ENCODE measurements at regions not wholly inside any gene's neighbourhood (a gene's known extent, or its start where the extent isn't known, plus 50 kb on each side); places are given as distances from the start of the nearest gene placed in this dataset.

- no peaks in the 10 kb centered on the region for H3K9me2 ChIP-seq (replicated peaks; ENCODE audit: insufficient read depth, low read length)
- no peaks in the 10 kb centered on the region for H3K36me3 ChIP-seq (replicated peaks; ENCODE audit: insufficient read depth, low read length)
- no peak overlapping the region for H2AFZ ChIP-seq (ENCODE audit: low read length)
- no peaks in the 10 kb centered on the region for H3K9me3 ChIP-seq (replicated peaks; ENCODE audit: insufficient read depth, low read length)
- no peaks in the 10 kb centered on the region for H3K79me2 ChIP-seq (ENCODE audit: low read length)
- no peak for TF ChIP-seq EZH2phosphoT487 (IDR thresholded peaks at IDR 0.05; ENCODE audit: low read length)
- TF ChIP-seq CTCF (IDR thresholded peaks at IDR 0.05; ENCODE audit: low read length): no peak
- no peak for TF ChIP-seq EZH2 (optimal IDR thresholded peaks at IDR 0.05; ENCODE audit: low read depth, low read length)
- no peaks in the 10 kb centered on the region for H3F3A ChIP-seq (ENCODE audit: insufficient read depth, low read length)
- no peak overlapping the region for H3K4me2 ChIP-seq (ENCODE audit: low read depth, low read length)
- no peak overlapping the region for H3K27ac ChIP-seq (ENCODE audit: low read length)
- H3K27me3 ChIP-seq (replicated peaks; ENCODE audit: insufficient read depth, low read length): peaks cover 6% of the 10 kb centered on the region
- H3K4me1 ChIP-seq (ENCODE audit: low read length): no peaks in the 10 kb centered on the region
- no peak overlapping the region for H3K9ac ChIP-seq (ENCODE audit: low read length)
- DNase-seq: no peak
- no peak overlapping the region for H3K4me3 ChIP-seq (ENCODE audit: low read length)
- no peaks in the 10 kb centered on the region for H4K20me1 ChIP-seq (ENCODE audit: insufficient read depth, low read length)
Measured at GRCh38 chr12:111242184-111242583, 126.7 kb downstream of the PHETA1 start.

GRCh38 chr12:111240374-111240773, 128.5 kb downstream of the PHETA1 start:
- Histone ChIP-seq H3K79me2 (ENCODE audit: low read length) (no peaks in the 10 kb centered on the region), H3K4me3 (ENCODE audit: low read length) (no peak overlapping the region), H3K9me2 (replicated peaks; ENCODE audit: insufficient read depth, low read length) (no peaks in the 10 kb centered on the region), H3K27ac (ENCODE audit: low read length) (no peak overlapping the region), H3K4me2 (ENCODE audit: low read depth, low read length) (no peak overlapping the region), H3K9ac (ENCODE audit: low read length) (no peak overlapping the region), H3K4me1 (ENCODE audit: low read length) (no peaks in the 10 kb centered on the region), H3K27me3 (replicated peaks; ENCODE audit: insufficient read depth, low read length) (no peaks in the 10 kb centered on the region), H4K20me1 (ENCODE audit: insufficient read depth, low read length) (no peaks in the 10 kb centered on the region), H3K36me3 (replicated peaks; ENCODE audit: insufficient read depth, low read length) (no peaks in the 10 kb centered on the region), H3F3A (ENCODE audit: insufficient read depth, low read length) (no peaks in the 10 kb centered on the region), H3K9me3 (replicated peaks; ENCODE audit: insufficient read depth, low read length) (no peaks in the 10 kb centered on the region), H2AFZ (ENCODE audit: low read length) (no peak overlapping the region)
- TF ChIP-seq EZH2 (optimal IDR thresholded peaks at IDR 0.05; ENCODE audit: low read depth, low read length) (no peak), EZH2phosphoT487 (IDR thresholded peaks at IDR 0.05; ENCODE audit: low read length) (no peak), CTCF (IDR thresholded peaks at IDR 0.05; ENCODE audit: low read length) (no peak)
- no peak for DNase-seq

GRCh38 chr12:111239235-111239634, 129.7 kb downstream of the PHETA1 start:
- Histone ChIP-seq H3K27me3 (replicated peaks; ENCODE audit: insufficient read depth, low read length) (no peaks in the 10 kb centered on the region), H2AFZ (ENCODE audit: low read length) (no peak overlapping the region)

More at GRCh38 chr12:111239235-111239634, 129.7 kb downstream of the PHETA1 start:
- H4K20me1 ChIP-seq (ENCODE audit: insufficient read depth, low read length): no peaks in the 10 kb centered on the region
- H3K9me2 ChIP-seq (replicated peaks; ENCODE audit: insufficient read depth, low read length): no peaks in the 10 kb centered on the region
- H3K9ac ChIP-seq (ENCODE audit: low read length): no peak overlapping the region
- DNase-seq: no peak
- no peaks in the 10 kb centered on the region for H3K4me1 ChIP-seq (ENCODE audit: low read length)
- H3F3A ChIP-seq (ENCODE audit: insufficient read depth, low read length): no peaks in the 10 kb centered on the region
- no peak overlapping the region for H3K27ac ChIP-seq (ENCODE audit: low read length)
- H3K4me2 ChIP-seq (ENCODE audit: low read depth, low read length): no peak overlapping the region
- no peak overlapping the region for H3K4me3 ChIP-seq (ENCODE audit: low read length)
- no peak for TF ChIP-seq EZH2phosphoT487 (IDR thresholded peaks at IDR 0.05; ENCODE audit: low read length)
- no peak for TF ChIP-seq CTCF (IDR thresholded peaks at IDR 0.05; ENCODE audit: low read length)
- H3K9me3 ChIP-seq (replicated peaks; ENCODE audit: insufficient read depth, low read length): no peaks in the 10 kb centered on the region
- H3K79me2 ChIP-seq (ENCODE audit: low read length): no peaks in the 10 kb centered on the region
- H3K36me3 ChIP-seq (replicated peaks; ENCODE audit: insufficient read depth, low read length): no peaks in the 10 kb centered on the region

Data from MM.1S (cell line).